H1 (cell line): ENCODE measurements at regions not wholly inside any gene's neighbourhood (a gene's known extent, or its start where the extent isn't known, plus 50 kb on each side); places are given as distances from the start of the nearest gene placed in this dataset.
A peak's percentile ranks its signal among the peaks of the same experiment; 100 is the strongest.

Experiments used
- CTCF ChIA-PET: fragments of 300-600 bp; sonication (Branson Sonifier 250); formaldehyde crosslinking; loops from one replicate; lab custom pipeline; 2021; ENCODE audit not compliant: partially characterized antibody; lab: Charles Lee
- POLR2A ChIA-PET: fragments of 300-600 bp; sonication (Branson Sonifier 250); formaldehyde crosslinking; loops from one replicate; lab custom pipeline; 2021; ENCODE audit warnings: inconsistent platforms; ENCODE audit not compliant: partially characterized antibody; lab: Charles Lee
- DNase-seq, 2 experiments: peaks; one replicate each; pipeline versions ENCODE4 v3.0.0 to v3.0.0-alpha.2; 2010 to 2022; ENCODE audit warnings: low spot score in 2 of 2, low read depth in 1 of 2, mixed read lengths in 1 of 2
- FAIRE-seq: peaks from 2 replicates; lab custom pipeline; 2011; peaks lifted over from hg19 to GRCh38; lab: Jason Lieb, UNC
- H2AFZ ChIP-seq: 2 replicates; pipeline ENCODE4 v1.8.1; 2012; ENCODE audit warnings: low read length, inconsistent platforms
- H2AK5ac ChIP-seq: 2 replicates; pipeline ENCODE4 v1.6.1; 2013; ENCODE audit warnings: low read depth, low read length
- H2BK120ac ChIP-seq: replicated peaks from 2 replicates; pipeline ENCODE3; 2013; ENCODE audit warnings: low read depth, low read length, inconsistent platforms
- H2BK12ac ChIP-seq: 2 replicates; pipeline ENCODE4 v1.6.1; 2013; ENCODE audit warnings: low read depth, low read length
- H2BK15ac ChIP-seq: 2 replicates; pipeline ENCODE4 v1.6.1; 2013; ENCODE audit warnings: low read length
- H2BK20ac ChIP-seq: 2 replicates; pipeline ENCODE4 v1.6.1; 2013; ENCODE audit warnings: low read length
- H2BK5ac ChIP-seq: 2 replicates; pipeline ENCODE4 v1.6.1; 2013; ENCODE audit warnings: low read depth, low read length
- H3K14ac ChIP-seq: 2 replicates; pipeline ENCODE4 v1.6.1; 2013; ENCODE audit warnings: inconsistent platforms; ENCODE audit not compliant: insufficient read length
- H3K18ac ChIP-seq: 2 replicates; pipeline ENCODE4 v1.6.1; 2013; ENCODE audit warnings: low read length; ENCODE audit errors: extremely low read depth
- H3K23ac ChIP-seq: 2 replicates; pipeline ENCODE4 v1.6.1; 2013; ENCODE audit warnings: inconsistent platforms; ENCODE audit not compliant: insufficient read length
- H3K23me2 ChIP-seq: 2 replicates; pipeline ENCODE4 v1.6.1; 2013; ENCODE audit warnings: low read depth, low read length
- H3K27ac ChIP-seq: 2 replicates; pipeline ENCODE4 v1.6.1; 2011; ENCODE audit warnings: low read depth, low read length, inconsistent platforms
- H3K27me3 ChIP-seq, 4 experiments: replicated peaks in 1 of 4; 1 replicate in 1 of 4; 2 replicates in 3 of 4; pipeline versions ENCODE4 v1.6.1 to v1.8.1; 2011 to 2013; ENCODE audit warnings: low read length in 3 of 4, mild to moderate bottlenecking in 3 of 4, inconsistent platforms in 2 of 4, mixed read lengths in 2 of 4, moderate library complexity in 1 of 4; ENCODE audit not compliant: control insufficient read depth in 3 of 4, insufficient read depth in 3 of 4; ENCODE audit errors: extremely low read depth in 1 of 4
- H3K36me3 ChIP-seq, 4 experiments: 2 replicates each; pipeline versions ENCODE4 v1.6.1 to v1.8.1; 2011 to 2013; ENCODE audit warnings: mild to moderate bottlenecking in 4 of 4, low read length in 3 of 4, moderate library complexity in 2 of 4, control low read depth in 1 of 4, inconsistent platforms in 1 of 4; ENCODE audit not compliant: insufficient read depth in 4 of 4, control insufficient read depth in 2 of 4
- H3K4ac ChIP-seq: replicated peaks from 2 replicates; pipeline ENCODE3; 2013; ENCODE audit warnings: low read length, low read depth, mixed read lengths, inconsistent platforms; ENCODE audit not compliant: insufficient read length
- H3K4me1 ChIP-seq, 4 experiments: replicated peaks in 1 of 4; 1 replicate in 1 of 4; 2 replicates in 3 of 4; pipeline versions ENCODE4 v1.6.1 to v1.8.1; 2011 to 2013; ENCODE audit warnings: low read length in 3 of 4, inconsistent platforms in 2 of 4, mixed read lengths in 1 of 4; ENCODE audit not compliant: insufficient read depth in 4 of 4, control insufficient read depth in 3 of 4
- H3K4me2 ChIP-seq, 2 experiments: 2 replicates each; pipeline versions ENCODE4 v1.6.1 to v1.8.1; 2011 to 2013; ENCODE audit warnings: low read depth in 2 of 2, low read length in 2 of 2, control low read depth in 1 of 2, inconsistent platforms in 1 of 2, mild to moderate bottlenecking in 1 of 2; ENCODE audit not compliant: insufficient read depth in 1 of 2
- H3K4me3 ChIP-seq, 4 experiments: fragments of 200-600, 300-600 bp in 1 of 4; sonication (generic), shearing (Covaris generic), sonication (Bioruptor Twin) in 1 of 4; 2 replicates each; pipeline versions ENCODE4 v1.5.1 to v1.8.1; 2011 to 2016; ENCODE audit warnings: low read length in 4 of 4, low read depth in 3 of 4, control low read depth in 2 of 4, inconsistent platforms in 2 of 4, mild to moderate bottlenecking in 2 of 4, mixed read lengths in 1 of 4, moderate library complexity in 1 of 4; ENCODE audit not compliant: insufficient read depth in 2 of 4; ENCODE audit errors: extremely low read depth in 1 of 4
- H3K56ac ChIP-seq: replicated peaks from 2 replicates; pipeline ENCODE3; 2013; ENCODE audit warnings: low read depth, mild to moderate bottlenecking, mixed read lengths, low read length, inconsistent platforms; ENCODE audit not compliant: insufficient read length
- H3K79me1 ChIP-seq: 2 replicates; pipeline ENCODE4 v1.6.1; 2013; ENCODE audit warnings: low read depth, low read length, control low read depth
- H3K79me2 ChIP-seq, 2 experiments: 2 replicates each; pipeline versions ENCODE4 v1.6.1 to v1.8.1; 2012 to 2013; ENCODE audit warnings: low read length in 2 of 2, mild to moderate bottlenecking in 2 of 2, inconsistent platforms in 1 of 2; ENCODE audit not compliant: insufficient read depth in 2 of 2, control insufficient read depth in 1 of 2
- H3K9ac ChIP-seq, 4 experiments: replicated peaks in 1 of 4; 1 replicate in 1 of 4; 2 replicates in 3 of 4; pipeline versions ENCODE4 v1.6.1 to v1.8.1; 2011 to 2013; ENCODE audit warnings: low read depth in 3 of 4, low read length in 3 of 4, control low read depth in 2 of 4, mild to moderate bottlenecking in 2 of 4, moderate library complexity in 2 of 4, inconsistent platforms in 1 of 4; ENCODE audit errors: extremely low read depth in 1 of 4
- H3K9me3 ChIP-seq, 2 experiments: 2 replicates each; pipeline versions ENCODE4 v1.6.1 to v1.8.1; 2012 to 2013; ENCODE audit warnings: mild to moderate bottlenecking in 2 of 2, moderate library complexity in 2 of 2, control low read depth in 1 of 2, inconsistent platforms in 1 of 2, low read depth in 1 of 2, low read length in 1 of 2, mixed read lengths in 1 of 2; ENCODE audit not compliant: insufficient read depth in 2 of 2
- H4K20me1 ChIP-seq, 2 experiments: replicated peaks in 1 of 2; 2 replicates each; pipeline versions ENCODE3 to v1.8.1; 2011 to 2013; ENCODE audit warnings: inconsistent platforms in 2 of 2, low read length in 2 of 2, mild to moderate bottlenecking in 1 of 2; ENCODE audit not compliant: insufficient read depth in 2 of 2, control insufficient read depth in 1 of 2
- H4K5ac ChIP-seq: 2 replicates; pipeline ENCODE4 v1.6.1; 2013; ENCODE audit warnings: low read length, low read depth, mixed read lengths, inconsistent platforms; ENCODE audit not compliant: insufficient read length
- H4K8ac ChIP-seq: 2 replicates; pipeline ENCODE4 v1.8.0; 2013; ENCODE audit warnings: mild to moderate bottlenecking, moderate library complexity, low read length, inconsistent platforms; ENCODE audit not compliant: insufficient read depth; ENCODE audit errors: extremely low read depth
- H4K91ac ChIP-seq: replicated peaks from 2 replicates; pipeline ENCODE3; 2013; ENCODE audit warnings: low read length, mixed read lengths, inconsistent platforms; ENCODE audit not compliant: insufficient read length
- ASH2L ChIP-seq: fragments of 200-600, 300-600 bp; sonication (generic); IDR thresholded peaks from one replicate; pipeline ENCODE4 v1.7.1; 2017; ENCODE audit warnings: low read length
- BCL11A ChIP-seq, 2 experiments: IDR thresholded peaks; one replicate each; pipeline ENCODE4 v1.6.1; 2011; ENCODE audit warnings: low read depth in 2 of 2, low read length in 2 of 2, mild to moderate bottlenecking in 2 of 2
- EZH2 ChIP-seq: fragments of 200-600 bp; sonication (generic); IDR thresholded peaks from 2 replicates; pipeline ENCODE4 v1.7.1; 2012; ENCODE audit warnings: low read depth, mild to moderate bottlenecking, moderate library complexity, low read length, inconsistent platforms; ENCODE audit not compliant: severe bottlenecking
- HDAC2 ChIP-seq, 2 experiments: fragments of 300-600 bp in 1 of 2; sonication (generic) in 1 of 2; IDR thresholded peaks; 2 replicates each; pipeline ENCODE4 v1.6.1; 2011 to 2012; ENCODE audit warnings: low read depth in 2 of 2, low read length in 2 of 2, mild to moderate bottlenecking in 2 of 2, moderate library complexity in 2 of 2, borderline replicate concordance in 1 of 2, inconsistent platforms in 1 of 2
- HDAC6 ChIP-seq: IDR thresholded peaks from one replicate; pipeline ENCODE4 v1.7.1; 2012; ENCODE audit warnings: low read depth, mild to moderate bottlenecking, inconsistent platforms, low read length, moderate library complexity
- KDM1A ChIP-seq: fragments of 200-600, 300-600 bp; sonication (generic); IDR thresholded peaks from 2 replicates; pipeline ENCODE4 v1.7.1; 2016; ENCODE audit warnings: mild to moderate bottlenecking, low read length, borderline replicate concordance
- PHF8 ChIP-seq: fragments of 200-600 bp; sonication (generic); conservative IDR thresholded peaks from 2 replicates; pipeline ENCODE4 v1.7.1; 2012; ENCODE audit warnings: low read depth, mild to moderate bottlenecking, inconsistent platforms, low read length, moderate library complexity
- RAD21 ChIP-seq, 2 experiments: IDR thresholded peaks in 1 of 2; conservative IDR thresholded peaks in 1 of 2; 2 replicates each; pipeline ENCODE4 v1.6.1; 2011; ENCODE audit warnings: low read depth in 2 of 2, low read length in 2 of 2, improper control_type of control experiment in 1 of 2, inconsistent platforms in 1 of 2, mild to moderate bottlenecking in 1 of 2, moderate library complexity in 1 of 2
- SIRT6 ChIP-seq: IDR thresholded peaks from one replicate; pipeline ENCODE4 v1.7.1; 2012; ENCODE audit warnings: low read length, inconsistent platforms
- TAF7 ChIP-seq: optimal IDR thresholded peaks from 2 replicates; pipeline ENCODE3; 2011; ENCODE audit warnings: low read depth, mild to moderate bottlenecking, inconsistent platforms, low read length, moderate library complexity, borderline replicate concordance
- WGBS, 2 experiments: shearing (Covaris generic) in 1 of 2; methylation state at CpG; one replicate each; pipeline versions ENCODE4 v1.1.6 to v1.1.7; 2013 to 2015; ENCODE audit warnings: low lambda C conversion rate in 2 of 2, mixed read lengths in 2 of 2, inconsistent platforms in 1 of 2, low coverage in 1 of 2, missing lambda C conversion rate in 1 of 2; ENCODE audit not compliant: insufficient replicate concordance in 2 of 2, insufficient coverage in 1 of 2, insufficient read length in 1 of 2; ENCODE audit errors: extremely low coverage in 1 of 2, missing lambda C conversion rate in 1 of 2; 5-methylcytosine and 5-hydroxymethylcytosine counted together
- TF ChIP-seq, protein P1 (sequence below), 3 experiments: IDR thresholded peaks; 1 replicate in 2 of 3; 2 replicates in 1 of 3; pipeline versions ENCODE4 v1.5.1 to v1.6.1; 2011; ENCODE audit warnings: low read length in 3 of 3, mild to moderate bottlenecking in 3 of 3, inconsistent platforms in 2 of 3, low read depth in 1 of 3, moderate library complexity in 1 of 3; ENCODE audit not compliant: insufficient read depth in 1 of 3; ENCODE audit errors: control extremely low read depth in 1 of 3

DNA sequence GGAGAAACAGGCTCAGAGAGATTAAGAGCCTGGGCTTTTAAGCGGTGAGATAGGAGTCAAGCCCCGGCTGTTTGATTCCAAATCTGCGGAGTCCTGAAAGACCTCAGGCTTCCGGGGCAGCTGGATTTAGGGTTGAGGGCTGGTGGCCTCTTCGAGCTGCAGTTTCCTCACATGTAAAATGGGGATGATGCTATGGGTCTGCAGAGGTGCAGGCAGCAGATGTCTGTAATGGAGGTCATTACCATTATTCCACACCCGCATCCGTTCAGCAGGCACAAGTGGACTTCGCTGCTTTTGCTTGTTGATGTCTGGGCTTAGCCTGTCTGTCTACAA lies 175.6 kb upstream of the HS6ST1 start:
- no peak overlapping the region for H4K5ac ChIP-seq
- H2AK5ac ChIP-seq: peak overlapping the region; percentile 78
- no peak overlapping the region for H2BK120ac ChIP-seq
- H3K14ac ChIP-seq: no peak overlapping the region
- no peak overlapping the region for H3K4ac ChIP-seq
- H2BK15ac ChIP-seq: peak overlapping the region; percentile 89
- H4K8ac ChIP-seq: no peak overlapping the region
- peak overlapping the region; percentile 35; the same call in 1 of the 2 replicates for H2BK12ac ChIP-seq
- H4K20me1 ChIP-seq: no peaks in the 10 kb centered on the region
- H3K79me2 ChIP-seq: no peaks in the 10 kb centered on the region
- peak in 1 of 2 experiments; percentile 32 for DNase-seq
- H3K79me1 ChIP-seq: no peaks in the 10 kb centered on the region
- H3K4me2 ChIP-seq: no peak overlapping the region
- no peak overlapping the region for H2AFZ ChIP-seq
- peaks cover 14 to 41% (median 25%) of the 10 kb centered on the region in 4 experiments for H3K4me1 ChIP-seq
- 96% methylated on average over 8 of the region's 8 CpGs; no CpG with 5 or more reads in 1 of the 2 experiments for WGBS, 2 experiments
- no peaks in the 10 kb centered on the region for H3K36me3 ChIP-seq
- H3K27ac ChIP-seq: no peak overlapping the region
- ChIA-PET POLR2A (no interaction called here), CTCF (interaction anchor here (0.6 to 1.9 kb wide), 5 partner anchors 11 to 112 kb away, joined by 3 to 4 read pairs (median 3); no protein-coding TSS in a partner anchor)
- no peak overlapping the region for H3K23ac ChIP-seq
- no peak overlapping the region for H3K4me3 ChIP-seq
- no peak overlapping the region for H3K56ac ChIP-seq
- H2BK5ac ChIP-seq: peak overlapping the region; percentile 18; the same call in 1 of the 2 replicates
- no peak overlapping the region; a peak in 1 of 7 replicates for H3K9ac ChIP-seq
- H3K27me3 ChIP-seq: no peaks in the 10 kb centered on the region; a peak in 1 of 7 replicates
- no peak overlapping the region; the same call in 1 of the 2 replicates for H3K18ac ChIP-seq
- FAIRE-seq: no peak
- no peak overlapping the region for H4K91ac ChIP-seq
- H3K23me2 ChIP-seq: no peaks in the 10 kb centered on the region
- H2BK20ac ChIP-seq: peak overlapping the region; percentile 8; the same call in 1 of the 2 replicates
- H3K9me3 ChIP-seq: peaks cover 0 to 4% of the 10 kb centered on the region in 2 experiments; a peak in 1 of 4 replicates
- no peak for TF ChIP-seq KDM1A
- TF ChIP-seq, protein P1, sequence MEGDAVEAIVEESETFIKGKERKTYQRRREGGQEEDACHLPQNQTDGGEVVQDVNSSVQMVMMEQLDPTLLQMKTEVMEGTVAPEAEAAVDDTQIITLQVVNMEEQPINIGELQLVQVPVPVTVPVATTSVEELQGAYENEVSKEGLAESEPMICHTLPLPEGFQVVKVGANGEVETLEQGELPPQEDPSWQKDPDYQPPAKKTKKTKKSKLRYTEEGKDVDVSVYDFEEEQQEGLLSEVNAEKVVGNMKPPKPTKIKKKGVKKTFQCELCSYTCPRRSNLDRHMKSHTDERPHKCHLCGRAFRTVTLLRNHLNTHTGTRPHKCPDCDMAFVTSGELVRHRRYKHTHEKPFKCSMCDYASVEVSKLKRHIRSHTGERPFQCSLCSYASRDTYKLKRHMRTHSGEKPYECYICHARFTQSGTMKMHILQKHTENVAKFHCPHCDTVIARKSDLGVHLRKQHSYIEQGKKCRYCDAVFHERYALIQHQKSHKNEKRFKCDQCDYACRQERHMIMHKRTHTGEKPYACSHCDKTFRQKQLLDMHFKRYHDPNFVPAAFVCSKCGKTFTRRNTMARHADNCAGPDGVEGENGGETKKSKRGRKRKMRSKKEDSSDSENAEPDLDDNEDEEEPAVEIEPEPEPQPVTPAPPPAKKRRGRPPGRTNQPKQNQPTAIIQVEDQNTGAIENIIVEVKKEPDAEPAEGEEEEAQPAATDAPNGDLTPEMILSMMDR (IDR thresholded peaks at IDR 0.05; ENCODE audit: control extremely low read depth in 1 of 3, insufficient read depth in 1 of 3, low read depth in 1 of 3, low read length in 3 of 3): no peak
- TF ChIP-seq TAF7: no peak
- no peak for TF ChIP-seq HDAC2 (IDR thresholded peaks at IDR 0.05; ENCODE audit: borderline replicate concordance in 1 of 2, low read depth in 2 of 2, low read length in 2 of 2)
- TF ChIP-seq SIRT6: no peak
- no peak for TF ChIP-seq HDAC6
- no peak for TF ChIP-seq RAD21 (IDR thresholded peaks at IDR 0.05 in 1 of 2, conservative IDR thresholded peaks at IDR 0.05 in 1 of 2; ENCODE audit: low read depth in 2 of 2, low read length in 2 of 2)
- no peak for TF ChIP-seq EZH2
- no peak for TF ChIP-seq BCL11A (IDR thresholded peaks at IDR 0.05; ENCODE audit: low read depth in 2 of 2, low read length in 2 of 2)
- no peak for TF ChIP-seq ASH2L
- no peak for TF ChIP-seq PHF8
